Progenitor cell of endocrine pancreas (in vitro differentiated cells): ENCODE measurements at regions not wholly inside any gene's neighbourhood (a gene's known extent, or its start where the extent isn't known, plus 50 kb on each side); places are given as distances from the start of the nearest gene placed in this dataset.

Experiments
- DNase-seq: peaks from one replicate; pipeline ENCODE4 v3.0.0; 2021; ENCODE audit warnings: low spot score; ENCODE audit not compliant: unreplicated experiment
- H3K27ac Mint-ChIP-seq: 2 replicates; pipeline ENCODE4 v1.8.0; 2021; ENCODE audit warnings: mild to moderate bottlenecking, moderate library complexity, mixed read lengths
- H3K27me3 Mint-ChIP-seq: 2 replicates; pipeline ENCODE4 v1.8.0; 2021; ENCODE audit warnings: mixed read lengths
- H3K36me3 Mint-ChIP-seq: 2 replicates; pipeline ENCODE4 v1.8.0; 2022; ENCODE audit warnings: mixed read lengths; ENCODE audit not compliant: insufficient read depth
- H3K4me1 Mint-ChIP-seq: 2 replicates; pipeline ENCODE4 v1.8.0; 2021; ENCODE audit warnings: low read depth, mixed read lengths
- H3K4me3 Mint-ChIP-seq: 2 replicates; pipeline ENCODE4 v1.8.0; 2021; ENCODE audit warnings: low read depth, mild to moderate bottlenecking, moderate library complexity, mixed read lengths
- H3K9me3 Mint-ChIP-seq: 2 replicates; pipeline ENCODE4 v1.8.0; 2021; ENCODE audit warnings: low read depth, mixed read lengths
- CTCF ChIP-seq: fragments of 200-600 bp; sonication (generic); IDR thresholded peaks from one replicate; pipeline ENCODE4 v1.5.0; 2021; ENCODE audit warnings: antibody characterized with exemption, mild to moderate bottlenecking; ENCODE audit not compliant: unreplicated experiment

- Mint-ChIP-seq H3K4me1 (peaks cover 13% of the 10 kb centered on the region), H3K9me3 (peaks cover 29% of the 10 kb centered on the region), H3K4me3 (no peak overlapping the region), H3K36me3 (peaks cover 19% of the 10 kb centered on the region), H3K27me3 (no peaks in the 10 kb centered on the region), H3K27ac (peak overlapping the region; percentile 72)
- DNase-seq = no peak
- TF ChIP-seq CTCF = no peak
These were observed 491.2 kb downstream of the PIK3C3 start for GRCh38 chr18:42446195-42446594.

GRCh38 chr18:42447688-42448087 is 492.7 kb downstream of the PIK3C3 start:
- no peak overlapping the region for H3K4me3 Mint-ChIP-seq
- no peak for DNase-seq
- H3K27ac Mint-ChIP-seq = no peak overlapping the region
- H3K9me3 Mint-ChIP-seq = peaks cover 34% of the 10 kb centered on the region
- TF ChIP-seq CTCF = no peak
- peaks cover 13% of the 10 kb centered on the region for H3K4me1 Mint-ChIP-seq
- H3K27me3 Mint-ChIP-seq = no peaks in the 10 kb centered on the region
- peaks cover 20% of the 10 kb centered on the region for H3K36me3 Mint-ChIP-seq

GRCh38 chr18:42458226-42458625 is 503.2 kb downstream of the PIK3C3 start:
- Mint-ChIP-seq H3K9me3 (no peaks in the 10 kb centered on the region), H3K27ac (no peak overlapping the region), H3K4me1 (peaks cover 15% of the 10 kb centered on the region), H3K4me3 (no peak overlapping the region), H3K36me3 (no peaks in the 10 kb centered on the region), H3K27me3 (no peaks in the 10 kb centered on the region)
- no peak for TF ChIP-seq CTCF
- no peak for DNase-seq

GRCh38 chr18:42459873-42460272 is 504.8 kb downstream of the PIK3C3 start:
- Mint-ChIP-seq H3K36me3 (no peaks in the 10 kb centered on the region), H3K27ac (no peak overlapping the region), H3K27me3 (no peaks in the 10 kb centered on the region), H3K4me3 (no peak overlapping the region), H3K9me3 (no peaks in the 10 kb centered on the region), H3K4me1 (peaks cover 14% of the 10 kb centered on the region)
- no peak for DNase-seq
- no peak for TF ChIP-seq CTCF

- Mint-ChIP-seq H3K9me3 (no peaks in the 10 kb centered on the region), H3K4me1 (peaks cover 12% of the 10 kb centered on the region), H3K4me3 (no peak overlapping the region), H3K27me3 (no peaks in the 10 kb centered on the region), H3K27ac (no peak overlapping the region), H3K36me3 (no peaks in the 10 kb centered on the region)
- no peak for DNase-seq
- no peak for TF ChIP-seq CTCF
These were observed 516.9 kb downstream of the PIK3C3 start for GRCh38 chr18:42471885-42472284.

GRCh38 chr18:42473611-42474010 is 518.6 kb downstream of the PIK3C3 start:
- no peak for TF ChIP-seq CTCF
- no peaks in the 10 kb centered on the region for H3K27me3 Mint-ChIP-seq
- H3K4me1 Mint-ChIP-seq = peaks cover 12% of the 10 kb centered on the region
- H3K4me3 Mint-ChIP-seq = no peak overlapping the region
- H3K36me3 Mint-ChIP-seq = no peaks in the 10 kb centered on the region
- no peaks in the 10 kb centered on the region for H3K9me3 Mint-ChIP-seq
- no peak for DNase-seq
- no peak overlapping the region for H3K27ac Mint-ChIP-seq
